ENCODE measurements at regions not wholly inside any gene's neighbourhood (a gene's known extent, or its start where the extent isn't known, plus 50 kb on each side); places are given as distances from the start of the nearest gene placed in this dataset.

DNA sequence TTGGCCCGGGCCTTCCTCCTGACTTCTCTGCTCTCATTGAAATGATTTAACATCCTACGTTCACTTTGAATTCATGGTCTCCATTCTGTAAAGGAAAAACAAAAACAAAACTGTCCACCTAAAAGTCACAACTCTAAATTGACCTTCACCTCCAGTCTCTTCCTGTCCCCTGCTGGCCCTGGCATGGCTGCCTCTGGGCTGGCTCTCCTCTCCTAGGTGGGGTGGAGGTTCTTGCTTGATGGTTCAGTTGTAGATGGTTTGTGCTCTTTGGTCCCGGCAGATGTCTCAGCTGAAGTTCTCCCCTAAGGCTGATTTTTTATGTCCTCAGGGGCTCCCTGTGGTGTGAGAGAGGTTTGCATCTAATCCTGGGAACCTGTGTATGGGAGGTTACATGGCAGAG, 121.1 kb downstream of the ACKR3 start:
- no peak for TF ChIP-seq TAF1 (IDR thresholded peaks at IDR 0.05; ENCODE audit: low read depth)
- TF ChIP-seq EP300 (IDR thresholded peaks at IDR 0.05; ENCODE audit: borderline replicate concordance) = no peak
- TF ChIP-seq, protein P1, sequence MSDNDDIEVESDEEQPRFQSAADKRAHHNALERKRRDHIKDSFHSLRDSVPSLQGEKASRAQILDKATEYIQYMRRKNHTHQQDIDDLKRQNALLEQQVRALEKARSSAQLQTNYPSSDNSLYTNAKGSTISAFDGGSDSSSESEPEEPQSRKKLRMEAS (IDR thresholded peaks at IDR 0.05) = no peak
- no peak for TF ChIP-seq NFIC (IDR thresholded peaks at IDR 0.05)
- no peak for TF ChIP-seq CEBPB (IDR thresholded peaks at IDR 0.05)
- no peak for TF ChIP-seq ZBTB7A (IDR thresholded peaks at IDR 0.05; ENCODE audit: low read depth)
- TF ChIP-seq, protein P2, sequence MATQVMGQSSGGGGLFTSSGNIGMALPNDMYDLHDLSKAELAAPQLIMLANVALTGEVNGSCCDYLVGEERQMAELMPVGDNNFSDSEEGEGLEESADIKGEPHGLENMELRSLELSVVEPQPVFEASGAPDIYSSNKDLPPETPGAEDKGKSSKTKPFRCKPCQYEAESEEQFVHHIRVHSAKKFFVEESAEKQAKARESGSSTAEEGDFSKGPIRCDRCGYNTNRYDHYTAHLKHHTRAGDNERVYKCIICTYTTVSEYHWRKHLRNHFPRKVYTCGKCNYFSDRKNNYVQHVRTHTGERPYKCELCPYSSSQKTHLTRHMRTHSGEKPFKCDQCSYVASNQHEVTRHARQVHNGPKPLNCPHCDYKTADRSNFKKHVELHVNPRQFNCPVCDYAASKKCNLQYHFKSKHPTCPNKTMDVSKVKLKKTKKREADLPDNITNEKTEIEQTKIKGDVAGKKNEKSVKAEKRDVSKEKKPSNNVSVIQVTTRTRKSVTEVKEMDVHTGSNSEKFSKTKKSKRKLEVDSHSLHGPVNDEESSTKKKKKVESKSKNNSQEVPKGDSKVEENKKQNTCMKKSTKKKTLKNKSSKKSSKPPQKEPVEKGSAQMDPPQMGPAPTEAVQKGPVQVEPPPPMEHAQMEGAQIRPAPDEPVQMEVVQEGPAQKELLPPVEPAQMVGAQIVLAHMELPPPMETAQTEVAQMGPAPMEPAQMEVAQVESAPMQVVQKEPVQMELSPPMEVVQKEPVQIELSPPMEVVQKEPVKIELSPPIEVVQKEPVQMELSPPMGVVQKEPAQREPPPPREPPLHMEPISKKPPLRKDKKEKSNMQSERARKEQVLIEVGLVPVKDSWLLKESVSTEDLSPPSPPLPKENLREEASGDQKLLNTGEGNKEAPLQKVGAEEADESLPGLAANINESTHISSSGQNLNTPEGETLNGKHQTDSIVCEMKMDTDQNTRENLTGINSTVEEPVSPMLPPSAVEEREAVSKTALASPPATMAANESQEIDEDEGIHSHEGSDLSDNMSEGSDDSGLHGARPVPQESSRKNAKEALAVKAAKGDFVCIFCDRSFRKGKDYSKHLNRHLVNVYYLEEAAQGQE (IDR thresholded peaks at IDR 0.05; ENCODE audit: low read depth) = no peak
- no peak for TF ChIP-seq YY1 (IDR thresholded peaks at IDR 0.05; ENCODE audit: low read depth)
- no peak for TF ChIP-seq FOXM1 (IDR thresholded peaks at IDR 0.05; ENCODE audit: borderline replicate concordance, low read depth)
- no peak for TF ChIP-seq RAD21 (IDR thresholded peaks at IDR 0.05; ENCODE audit: low read depth)
- no peak for TF ChIP-seq CREB1 (IDR thresholded peaks at IDR 0.05; ENCODE audit: low read depth)
- TF ChIP-seq EGR1 (IDR thresholded peaks at IDR 0.05) = no peak

All from Ishikawa (cell line).